Gastrocnemius medialis (tissue), 4 donors: ENCODE measurements at regions not wholly inside any gene's neighbourhood (a gene's known extent, or its start where the extent isn't known, plus 50 kb on each side); places are given as distances from the start of the nearest gene placed in this dataset.

Experiments
- ATAC-seq, 2 donors: fragments of 150-250 bp; one replicate each; pipeline ENCODE4 v1.9.1; 2016
- DNase-seq, 2 donors: peaks; one replicate each; pipeline ENCODE4 v3.0.0-alpha.2; 2019
- H3K27ac ChIP-seq, 4 donors: fragments of 200-600 bp; sonication (generic); 1 replicate in 1 of 4; 2 replicates in 3 of 4; pipeline ENCODE4 v1.5.1; 2016 to 2018; ENCODE audit warnings: mild to moderate bottlenecking in 2 of 4, moderate library complexity in 1 of 4
- H3K27me3 ChIP-seq, 3 donors: fragments of 200-600 bp; sonication (generic) in 2 of 3; 1 replicate in 1 of 3; 2 replicates in 2 of 3; pipeline versions ENCODE4 v1.5.1 to v1.6.0; 2016 to 2019; ENCODE audit warnings: mild to moderate bottlenecking in 1 of 3, moderate library complexity in 1 of 3
- H3K36me3 ChIP-seq, 2 donors: fragments of 200-600 bp; sonication (generic) in 1 of 2; one replicate each; pipeline ENCODE4 v1.5.1; 2017 to 2018
- H3K4me1 ChIP-seq, 2 donors: fragments of 200-600 bp; sonication (generic) in 1 of 2; one replicate each; pipeline ENCODE4 v1.5.1; 2016 to 2017; ENCODE audit warnings: mild to moderate bottlenecking in 2 of 2
- H3K4me3 ChIP-seq, 4 donors: fragments of 200-600 bp; sonication (generic) in 3 of 4; 1 replicate in 1 of 4; 2 replicates in 3 of 4; pipeline ENCODE4 v1.5.1; 2016 to 2019; ENCODE audit warnings: mild to moderate bottlenecking in 2 of 4
- H3K9me3 ChIP-seq, 3 donors: fragments of 200-600 bp; sonication (generic) in 2 of 3; 1 replicate in 1 of 3; 2 replicates in 2 of 3; pipeline ENCODE4 v1.5.1; 2016 to 2019
- POLR2A ChIP-seq, 2 donors: fragments of 450-650 bp; IDR thresholded peaks; one replicate each; pipeline ENCODE4 v1.6.1; 2017; ENCODE audit warnings: antibody characterized with exemption in 2 of 2, mild to moderate bottlenecking in 2 of 2, moderate library complexity in 2 of 2
- in situ Hi-C, 4 donors: fragments of 200-750 bp; cut with MboI; loops; one replicate each; pipeline versions ENCODE4 v1.15.0 to v1.8.0; 2017; ENCODE audit warnings: low sequenced_read_pairs in 4 of 4
- intact Hi-C: fragments of 100-400 bp; cut with DNase I; formaldehyde crosslinking; loops from one replicate; pipeline ENCODE4 v1.15.1; 2023; ENCODE audit warnings: low total_unique reads
- TF ChIP-seq, protein P1 (sequence below), 5 experiments: fragments of 450-650 bp in 3 of 5; fragments of 200-600 bp in 2 of 5; sonication (generic) in 2 of 5; IDR thresholded peaks in 4 of 5; conservative IDR thresholded peaks in 1 of 5; 1 replicate in 4 of 5; 2 replicates in 1 of 5; pipeline ENCODE4 v1.5.1; 2016 to 2019; ENCODE audit warnings: antibody characterized with exemption in 5 of 5, mild to moderate bottlenecking in 3 of 5, moderate library complexity in 3 of 5

DNA sequence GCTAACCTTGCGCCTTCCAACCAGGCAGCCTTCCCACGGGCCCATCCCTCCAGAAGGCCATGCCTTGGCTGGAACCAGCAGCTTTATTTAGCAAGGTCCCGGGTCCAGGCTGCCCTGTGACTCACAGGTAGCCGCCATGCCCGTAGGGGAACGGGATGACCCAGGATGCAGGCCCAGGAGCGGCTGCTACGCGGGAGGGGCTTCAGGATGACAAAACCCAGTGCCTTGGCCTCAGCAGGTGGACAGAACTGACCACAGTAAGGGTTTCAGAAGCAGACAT lies 63.3 kb downstream of the RTP5 start:
- no peak for TF ChIP-seq POLR2A (IDR thresholded peaks at IDR 0.05)
- TF ChIP-seq, protein P1, sequence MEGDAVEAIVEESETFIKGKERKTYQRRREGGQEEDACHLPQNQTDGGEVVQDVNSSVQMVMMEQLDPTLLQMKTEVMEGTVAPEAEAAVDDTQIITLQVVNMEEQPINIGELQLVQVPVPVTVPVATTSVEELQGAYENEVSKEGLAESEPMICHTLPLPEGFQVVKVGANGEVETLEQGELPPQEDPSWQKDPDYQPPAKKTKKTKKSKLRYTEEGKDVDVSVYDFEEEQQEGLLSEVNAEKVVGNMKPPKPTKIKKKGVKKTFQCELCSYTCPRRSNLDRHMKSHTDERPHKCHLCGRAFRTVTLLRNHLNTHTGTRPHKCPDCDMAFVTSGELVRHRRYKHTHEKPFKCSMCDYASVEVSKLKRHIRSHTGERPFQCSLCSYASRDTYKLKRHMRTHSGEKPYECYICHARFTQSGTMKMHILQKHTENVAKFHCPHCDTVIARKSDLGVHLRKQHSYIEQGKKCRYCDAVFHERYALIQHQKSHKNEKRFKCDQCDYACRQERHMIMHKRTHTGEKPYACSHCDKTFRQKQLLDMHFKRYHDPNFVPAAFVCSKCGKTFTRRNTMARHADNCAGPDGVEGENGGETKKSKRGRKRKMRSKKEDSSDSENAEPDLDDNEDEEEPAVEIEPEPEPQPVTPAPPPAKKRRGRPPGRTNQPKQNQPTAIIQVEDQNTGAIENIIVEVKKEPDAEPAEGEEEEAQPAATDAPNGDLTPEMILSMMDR (IDR thresholded peaks at IDR 0.05 in 4 of 5, conservative IDR thresholded peaks at IDR 0.05 in 1 of 5) = no peak
- in situ Hi-C loops = no loop called here
- ATAC-seq (no peak), DNase-seq (no peak)
- Histone ChIP-seq H3K27me3 (peaks cover 0 to 5% (median 0%) of the 10 kb centered on the region in 3 donors), H3K36me3 (no peaks in the 10 kb centered on the region), H3K4me3 (no peak overlapping the region), H3K4me1 (no peaks in the 10 kb centered on the region), H3K27ac (no peak overlapping the region), H3K9me3 (no peaks in the 10 kb centered on the region)
- intact Hi-C loops = no loop called here

DNA sequence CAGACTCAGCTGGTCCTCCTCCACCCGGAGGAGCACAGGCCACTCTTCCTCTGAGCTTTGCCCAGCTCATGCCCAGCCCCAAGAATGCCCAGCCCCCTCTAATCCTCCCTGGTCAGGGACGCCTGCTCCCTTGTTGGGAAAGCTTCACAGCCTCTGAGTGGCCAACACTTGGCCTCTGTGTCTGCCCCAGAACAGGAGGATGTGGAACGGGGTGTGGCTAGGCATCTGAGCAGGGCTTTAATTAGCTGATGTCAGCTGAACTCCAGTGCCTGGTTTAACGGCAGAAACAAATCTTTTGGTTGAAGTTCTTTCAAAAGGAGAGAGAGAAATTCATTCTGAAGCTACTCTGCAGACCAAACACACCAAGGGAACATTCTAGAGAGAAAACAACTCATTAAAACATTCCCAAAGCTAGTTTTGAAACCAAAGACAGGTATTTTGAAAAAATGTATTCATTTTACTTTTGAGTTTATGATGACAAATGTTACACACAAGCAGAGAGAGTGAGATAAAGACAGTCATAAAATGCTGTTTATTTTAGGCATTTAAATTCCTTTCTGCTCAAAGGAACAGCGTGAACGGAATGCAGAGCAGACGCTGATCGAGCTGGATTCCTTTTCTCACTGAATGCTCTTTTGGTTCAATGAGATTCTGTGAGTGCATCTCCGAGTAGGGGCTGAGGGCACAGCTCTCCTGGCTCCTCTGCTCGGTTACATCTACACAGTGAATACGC lies 63.8 kb downstream of the RTP5 start:
- ATAC-seq = no peak
- H3K27me3 ChIP-seq = peaks cover 0 to 5% (median 0%) of the 10 kb centered on the region in 3 donors
- in situ Hi-C loops (no loop called here), intact Hi-C loops (no loop called here)
- H3K9me3 ChIP-seq = no peaks in the 10 kb centered on the region
- TF ChIP-seq, protein P1 (IDR thresholded peaks at IDR 0.05 in 4 of 5, conservative IDR thresholded peaks at IDR 0.05 in 1 of 5) = no peak
- no peak for TF ChIP-seq POLR2A (IDR thresholded peaks at IDR 0.05)
- DNase-seq = no peak
- H3K4me3 ChIP-seq = no peak overlapping the region
- no peaks in the 10 kb centered on the region for H3K4me1 ChIP-seq
- H3K27ac ChIP-seq = no peak overlapping the region
- H3K36me3 ChIP-seq = no peaks in the 10 kb centered on the region

DNA sequence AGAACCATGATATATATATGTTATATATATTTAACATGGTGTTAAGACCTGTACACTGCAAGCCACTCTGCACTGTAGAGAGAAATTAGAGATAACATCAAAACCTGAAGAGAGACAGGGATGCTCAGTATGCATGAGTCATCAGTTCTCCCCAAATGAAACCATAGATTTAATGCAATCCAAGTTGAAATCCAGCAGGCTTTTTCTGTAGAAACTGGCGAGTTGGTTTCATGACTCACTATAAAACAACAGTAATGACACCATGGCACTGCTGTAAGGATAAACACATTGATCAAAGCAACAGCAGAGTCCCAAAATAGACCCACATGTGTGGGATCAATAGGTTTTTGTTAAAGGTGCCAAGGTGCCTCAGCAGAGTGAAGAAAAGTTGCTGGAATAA lies 65.8 kb downstream of the RTP5 start:
- H3K4me1 ChIP-seq = no peaks in the 10 kb centered on the region
- no peak overlapping the region for H3K4me3 ChIP-seq
- H3K27me3 ChIP-seq = peaks cover 0 to 5% (median 0%) of the 10 kb centered on the region in 3 donors
- TF ChIP-seq, protein P1 (IDR thresholded peaks at IDR 0.05 in 4 of 5, conservative IDR thresholded peaks at IDR 0.05 in 1 of 5) = no peak
- no peak for TF ChIP-seq POLR2A (IDR thresholded peaks at IDR 0.05)
- no peaks in the 10 kb centered on the region for H3K9me3 ChIP-seq
- intact Hi-C loops (no loop called here), in situ Hi-C loops (no loop called here)
- no peaks in the 10 kb centered on the region for H3K36me3 ChIP-seq
- ATAC-seq (no peak), DNase-seq (no peak)
- H3K27ac ChIP-seq = no peak overlapping the region

DNA sequence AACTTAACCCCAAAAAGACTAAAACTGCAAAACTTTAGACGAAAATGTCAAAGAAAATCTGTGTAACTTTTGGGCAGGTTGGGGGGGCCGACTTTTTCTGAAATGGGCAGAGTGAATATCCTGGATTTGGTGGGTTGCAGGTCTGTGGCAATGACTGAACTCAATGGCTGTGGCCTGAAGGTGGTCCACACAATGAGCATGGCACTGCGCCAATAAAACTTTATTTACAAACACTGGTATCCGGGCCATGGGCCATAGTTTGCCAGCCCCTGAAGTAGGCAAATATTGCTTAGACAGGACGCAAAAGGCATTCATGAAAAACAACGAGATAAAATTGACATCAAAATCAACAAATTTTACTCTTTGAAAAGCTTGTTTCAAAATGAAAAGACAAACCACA lies 66.2 kb downstream of the RTP5 start:
- no peak for ATAC-seq
- no peaks in the 10 kb centered on the region for H3K4me1 ChIP-seq
- TF ChIP-seq POLR2A (IDR thresholded peaks at IDR 0.05) = no peak
- TF ChIP-seq, protein P1 (IDR thresholded peaks at IDR 0.05 in 4 of 5, conservative IDR thresholded peaks at IDR 0.05 in 1 of 5) = no peak
- peaks cover 0 to 5% (median 0%) of the 10 kb centered on the region in 3 donors for H3K27me3 ChIP-seq
- intact Hi-C loops (no loop called here), in situ Hi-C loops (no loop called here)
- H3K9me3 ChIP-seq = no peaks in the 10 kb centered on the region
- H3K4me3 ChIP-seq = no peak overlapping the region
- DNase-seq = no peak
- H3K36me3 ChIP-seq = no peaks in the 10 kb centered on the region
- H3K27ac ChIP-seq = no peak overlapping the region
